Adipocyte (in vitro differentiated cells): ENCODE measurements at regions not wholly inside any gene's neighbourhood (a gene's known extent, or its start where the extent isn't known, plus 50 kb on each side); places are given as distances from the start of the nearest gene placed in this dataset.

Source experiments
- DNase-seq: peaks from one replicate; pipeline ENCODE4 v3.0.0-alpha.2; 2015; ENCODE audit warnings: low read depth
- H3K27me3 ChIP-seq: replicated peaks from 2 replicates; pipeline ENCODE4 v1.7.0; 2013; ENCODE audit warnings: mild to moderate bottlenecking, low read length, moderate library complexity; ENCODE audit not compliant: control insufficient read depth, insufficient read depth
- H3K36me3 ChIP-seq: 2 replicates; pipeline ENCODE4 v1.7.0; 2013; ENCODE audit warnings: low read length, mild to moderate bottlenecking, moderate library complexity; ENCODE audit not compliant: control insufficient read depth, insufficient read depth, severe bottlenecking
- H3K4me1 ChIP-seq: 2 replicates; pipeline ENCODE4 v1.7.0; 2013; ENCODE audit warnings: mild to moderate bottlenecking, low read length, moderate library complexity; ENCODE audit not compliant: control insufficient read depth, insufficient read depth
- H3K4me3 ChIP-seq: 2 replicates; pipeline ENCODE4 v1.7.0; 2013; ENCODE audit warnings: mild to moderate bottlenecking, low read length, moderate library complexity
- H3K9ac ChIP-seq: 2 replicates; pipeline ENCODE4 v1.7.0; 2013; ENCODE audit warnings: mild to moderate bottlenecking, low read length, moderate library complexity
- H3K9me3 ChIP-seq: 2 replicates; pipeline ENCODE4 v1.7.0; 2013; ENCODE audit warnings: mild to moderate bottlenecking, low read length, moderate library complexity; ENCODE audit not compliant: control insufficient read depth

GRCh38 chr17:54007855-54008254 is 185.1 kb downstream of the KIF2B start:
- H3K9ac ChIP-seq: no peak overlapping the region
- H3K4me3 ChIP-seq: no peak overlapping the region
- H3K9me3 ChIP-seq: peaks cover 2% of the 10 kb centered on the region
- no peak for DNase-seq
- no peaks in the 10 kb centered on the region for H3K27me3 ChIP-seq
- H3K36me3 ChIP-seq: no peaks in the 10 kb centered on the region
- H3K4me1 ChIP-seq: no peaks in the 10 kb centered on the region

- H3K9ac ChIP-seq: no peak overlapping the region
- H3K9me3 ChIP-seq: peaks cover 2% of the 10 kb centered on the region
- no peak for DNase-seq
- no peaks in the 10 kb centered on the region for H3K27me3 ChIP-seq
- H3K4me1 ChIP-seq: no peaks in the 10 kb centered on the region
- no peak overlapping the region for H3K4me3 ChIP-seq
- no peaks in the 10 kb centered on the region for H3K36me3 ChIP-seq
Measured at GRCh38 chr17:54009502-54009901, 186.8 kb downstream of the KIF2B start.

GRCh38 chr17:54013072-54013471 is 190.3 kb downstream of the KIF2B start:
- Histone ChIP-seq H3K36me3 (no peaks in the 10 kb centered on the region), H3K9ac (no peak overlapping the region), H3K4me3 (no peak overlapping the region), H3K4me1 (no peaks in the 10 kb centered on the region), H3K9me3 (peaks cover 3% of the 10 kb centered on the region), H3K27me3 (no peaks in the 10 kb centered on the region)
- DNase-seq: no peak

GRCh38 chr17:54015734-54016133 is 193.0 kb downstream of the KIF2B start:
- Histone ChIP-seq H3K4me3 (no peak overlapping the region), H3K36me3 (no peaks in the 10 kb centered on the region), H3K27me3 (no peaks in the 10 kb centered on the region), H3K9me3 (peaks cover 8% of the 10 kb centered on the region), H3K4me1 (no peaks in the 10 kb centered on the region), H3K9ac (no peak overlapping the region)
- DNase-seq: no peak

- H3K9ac ChIP-seq: no peak overlapping the region
- no peak overlapping the region for H3K4me3 ChIP-seq
- H3K9me3 ChIP-seq: peaks cover 8% of the 10 kb centered on the region
- H3K36me3 ChIP-seq: no peaks in the 10 kb centered on the region
- no peak for DNase-seq
- H3K27me3 ChIP-seq: no peaks in the 10 kb centered on the region
- no peaks in the 10 kb centered on the region for H3K4me1 ChIP-seq
Measured at GRCh38 chr17:54021418-54021817, 198.7 kb downstream of the KIF2B start.

GRCh38 chr17:54028986-54029580 is 206.4 kb downstream of the KIF2B start:
- Histone ChIP-seq H3K4me1 (no peaks in the 10 kb centered on the region), H3K27me3 (no peaks in the 10 kb centered on the region), H3K9ac (no peak overlapping the region), H3K4me3 (no peak overlapping the region), H3K9me3 (no peaks in the 10 kb centered on the region), H3K36me3 (no peaks in the 10 kb centered on the region)
- DNase-seq: no peak

GRCh38 chr17:54029986-54030385 is 207.3 kb downstream of the KIF2B start:
- DNase-seq: no peak
- H3K36me3 ChIP-seq: no peaks in the 10 kb centered on the region
- H3K4me3 ChIP-seq: no peak overlapping the region
- no peaks in the 10 kb centered on the region for H3K4me1 ChIP-seq
- H3K9me3 ChIP-seq: no peaks in the 10 kb centered on the region
- no peaks in the 10 kb centered on the region for H3K27me3 ChIP-seq
- no peak overlapping the region for H3K9ac ChIP-seq

- H3K27me3 ChIP-seq: no peaks in the 10 kb centered on the region
- H3K36me3 ChIP-seq: no peaks in the 10 kb centered on the region
- H3K4me3 ChIP-seq: no peak overlapping the region
- H3K9me3 ChIP-seq: peaks cover 14% of the 10 kb centered on the region
- DNase-seq: no peak
- no peaks in the 10 kb centered on the region for H3K4me1 ChIP-seq
- no peak overlapping the region for H3K9ac ChIP-seq
Measured at GRCh38 chr17:54046570-54046969, 223.8 kb downstream of the KIF2B start.

GRCh38 chr17:54063639-54064038 is 240.9 kb downstream of the KIF2B start:
- Histone ChIP-seq H3K27me3 (no peaks in the 10 kb centered on the region), H3K9ac (no peak overlapping the region), H3K9me3 (peaks cover 9% of the 10 kb centered on the region), H3K4me1 (no peaks in the 10 kb centered on the region), H3K4me3 (no peak overlapping the region), H3K36me3 (no peaks in the 10 kb centered on the region)
- DNase-seq: no peak

- Histone ChIP-seq H3K4me3 (no peak overlapping the region), H3K9ac (no peak overlapping the region), H3K9me3 (no peaks in the 10 kb centered on the region), H3K27me3 (no peaks in the 10 kb centered on the region), H3K36me3 (no peaks in the 10 kb centered on the region), H3K4me1 (peaks cover 4% of the 10 kb centered on the region)
- no peak for DNase-seq
Measured at GRCh38 chr17:54085020-54085419, 262.3 kb downstream of the KIF2B start.

GRCh38 chr17:54085934-54086333 is 263.2 kb downstream of the KIF2B start:
- no peaks in the 10 kb centered on the region for H3K9me3 ChIP-seq
- DNase-seq: no peak
- H3K27me3 ChIP-seq: no peaks in the 10 kb centered on the region
- no peak overlapping the region for H3K9ac ChIP-seq
- no peak overlapping the region for H3K4me3 ChIP-seq
- H3K36me3 ChIP-seq: no peaks in the 10 kb centered on the region
- peaks cover 4% of the 10 kb centered on the region for H3K4me1 ChIP-seq

GRCh38 chr17:54096216-54096615 is 273.5 kb downstream of the KIF2B start:
- Histone ChIP-seq H3K27me3 (no peaks in the 10 kb centered on the region), H3K36me3 (no peaks in the 10 kb centered on the region), H3K9ac (no peak overlapping the region), H3K9me3 (peaks cover 2% of the 10 kb centered on the region), H3K4me1 (no peaks in the 10 kb centered on the region), H3K4me3 (no peak overlapping the region)
- DNase-seq: no peak
